Mammary epithelial cell (primary cell): ENCODE measurements at regions not wholly inside any gene's neighbourhood (a gene's known extent, or its start where the extent isn't known, plus 50 kb on each side); places are given as distances from the start of the nearest gene placed in this dataset.

Experiments used
- EZH2 ChIP-seq: IDR thresholded peaks from 2 replicates; pipeline ENCODE4 v1.6.1; 2012; ENCODE audit warnings: low read length, inconsistent platforms, borderline replicate concordance
- TF ChIP-seq, protein P1 (sequence below), 2 donors: IDR thresholded peaks in 1 of 2; conservative IDR thresholded peaks in 1 of 2; 2 replicates each; pipeline ENCODE4 v1.5.1; 2011 to 2012; ENCODE audit warnings: inconsistent platforms in 2 of 2, low read length in 2 of 2, mild to moderate bottlenecking in 2 of 2, control low read depth in 1 of 2, low read depth in 1 of 2; ENCODE audit not compliant: insufficient read depth in 1 of 2; ENCODE audit errors: extremely low read depth in 1 of 2

DNA sequence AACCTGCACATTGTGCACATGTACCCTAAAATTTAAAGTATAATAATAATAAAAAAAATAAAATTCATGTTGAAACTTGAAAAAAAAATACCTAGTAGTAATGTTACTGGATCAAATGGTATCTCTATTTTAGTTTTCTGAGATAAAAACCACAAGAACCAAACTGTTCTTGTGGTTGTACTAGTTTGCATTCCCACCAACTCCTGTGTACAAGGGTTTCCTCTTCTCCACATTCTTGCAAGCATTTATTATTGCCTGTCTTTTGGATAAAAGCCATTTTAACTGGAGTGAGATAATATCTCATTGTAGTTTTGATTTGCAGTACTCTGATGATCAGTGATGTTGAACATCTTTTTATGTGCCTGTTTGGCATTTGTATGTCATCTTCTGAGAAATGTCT lies 177.7 kb downstream of the KIF20B start:
- TF ChIP-seq, protein P1, sequence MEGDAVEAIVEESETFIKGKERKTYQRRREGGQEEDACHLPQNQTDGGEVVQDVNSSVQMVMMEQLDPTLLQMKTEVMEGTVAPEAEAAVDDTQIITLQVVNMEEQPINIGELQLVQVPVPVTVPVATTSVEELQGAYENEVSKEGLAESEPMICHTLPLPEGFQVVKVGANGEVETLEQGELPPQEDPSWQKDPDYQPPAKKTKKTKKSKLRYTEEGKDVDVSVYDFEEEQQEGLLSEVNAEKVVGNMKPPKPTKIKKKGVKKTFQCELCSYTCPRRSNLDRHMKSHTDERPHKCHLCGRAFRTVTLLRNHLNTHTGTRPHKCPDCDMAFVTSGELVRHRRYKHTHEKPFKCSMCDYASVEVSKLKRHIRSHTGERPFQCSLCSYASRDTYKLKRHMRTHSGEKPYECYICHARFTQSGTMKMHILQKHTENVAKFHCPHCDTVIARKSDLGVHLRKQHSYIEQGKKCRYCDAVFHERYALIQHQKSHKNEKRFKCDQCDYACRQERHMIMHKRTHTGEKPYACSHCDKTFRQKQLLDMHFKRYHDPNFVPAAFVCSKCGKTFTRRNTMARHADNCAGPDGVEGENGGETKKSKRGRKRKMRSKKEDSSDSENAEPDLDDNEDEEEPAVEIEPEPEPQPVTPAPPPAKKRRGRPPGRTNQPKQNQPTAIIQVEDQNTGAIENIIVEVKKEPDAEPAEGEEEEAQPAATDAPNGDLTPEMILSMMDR (conservative IDR thresholded peaks at IDR 0.05 in 1 of 2, IDR thresholded peaks at IDR 0.05 in 1 of 2; ENCODE audit: extremely low read depth in 1 of 2, insufficient read depth in 1 of 2, low read depth in 1 of 2, low read length in 2 of 2): no peak
- TF ChIP-seq EZH2: no peak
